ENCODE measurements at regions not wholly inside any gene's neighbourhood (a gene's known extent, or its start where the extent isn't known, plus 50 kb on each side); places are given as distances from the start of the nearest gene placed in this dataset.

DNA sequence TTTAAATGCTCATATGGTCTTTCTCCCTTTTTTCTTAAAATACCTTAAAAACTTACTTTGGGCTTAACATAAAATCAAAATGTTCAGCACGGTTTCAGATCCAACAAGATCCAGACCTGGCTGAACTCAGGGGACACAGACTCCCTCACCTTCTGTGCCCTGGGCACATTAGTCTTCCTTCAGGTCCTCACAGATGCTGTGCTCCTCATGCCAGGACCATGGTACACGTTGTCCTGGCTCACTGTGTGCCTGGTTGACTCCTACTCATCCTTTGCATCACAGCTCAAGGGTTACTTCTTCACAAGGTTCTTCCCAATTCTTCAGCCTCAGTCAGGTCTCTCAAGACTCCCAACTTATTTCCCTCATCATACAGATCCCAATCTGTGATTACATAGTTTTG, 73.6 kb upstream of the TCF21 start:
- Mint-ChIP-seq H3K27me3 (ENCODE audit: insufficient read depth, low read depth) (peaks cover 8% of the 10 kb centered on the region), H3K4me1 (no peaks in the 10 kb centered on the region), H3K36me3 (no peaks in the 10 kb centered on the region), H3K9me3 (peaks cover 2% of the 10 kb centered on the region), H3K27ac (peak overlapping the region; percentile 5), H3K4me3 (no peak overlapping the region)
- Histone ChIP-seq H3K4me2 (no peak overlapping the region), H3K9ac (no peak overlapping the region), H3K27me3 (no peaks in the 10 kb centered on the region), H3K9me3 (ENCODE audit: low read depth) (no peaks in the 10 kb centered on the region), H3K4me1 (peaks cover 11% of the 10 kb centered on the region), H3K27ac (no peak overlapping the region), H4K20me1 (ENCODE audit: low read depth) (peaks cover 5% of the 10 kb centered on the region), H3F3A (ENCODE audit: low read depth) (peaks cover 8% of the 10 kb centered on the region), H3K36me3 (no peaks in the 10 kb centered on the region), H2AFZ (replicated peaks) (no peak overlapping the region), H3K79me2 (ENCODE audit: low read depth) (no peaks in the 10 kb centered on the region), H3K4me3 (no peak overlapping the region)
- DNase-seq (ENCODE audit: low spot score) = no peak
- TF ChIP-seq, protein P1, sequence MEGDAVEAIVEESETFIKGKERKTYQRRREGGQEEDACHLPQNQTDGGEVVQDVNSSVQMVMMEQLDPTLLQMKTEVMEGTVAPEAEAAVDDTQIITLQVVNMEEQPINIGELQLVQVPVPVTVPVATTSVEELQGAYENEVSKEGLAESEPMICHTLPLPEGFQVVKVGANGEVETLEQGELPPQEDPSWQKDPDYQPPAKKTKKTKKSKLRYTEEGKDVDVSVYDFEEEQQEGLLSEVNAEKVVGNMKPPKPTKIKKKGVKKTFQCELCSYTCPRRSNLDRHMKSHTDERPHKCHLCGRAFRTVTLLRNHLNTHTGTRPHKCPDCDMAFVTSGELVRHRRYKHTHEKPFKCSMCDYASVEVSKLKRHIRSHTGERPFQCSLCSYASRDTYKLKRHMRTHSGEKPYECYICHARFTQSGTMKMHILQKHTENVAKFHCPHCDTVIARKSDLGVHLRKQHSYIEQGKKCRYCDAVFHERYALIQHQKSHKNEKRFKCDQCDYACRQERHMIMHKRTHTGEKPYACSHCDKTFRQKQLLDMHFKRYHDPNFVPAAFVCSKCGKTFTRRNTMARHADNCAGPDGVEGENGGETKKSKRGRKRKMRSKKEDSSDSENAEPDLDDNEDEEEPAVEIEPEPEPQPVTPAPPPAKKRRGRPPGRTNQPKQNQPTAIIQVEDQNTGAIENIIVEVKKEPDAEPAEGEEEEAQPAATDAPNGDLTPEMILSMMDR (IDR thresholded peaks at IDR 0.05) = no peak
- no peak for TF ChIP-seq EZH2 (IDR thresholded peaks at IDR 0.05)
- no peak for TF ChIP-seq EZH2phosphoT487 (IDR thresholded peaks at IDR 0.05)

DNA sequence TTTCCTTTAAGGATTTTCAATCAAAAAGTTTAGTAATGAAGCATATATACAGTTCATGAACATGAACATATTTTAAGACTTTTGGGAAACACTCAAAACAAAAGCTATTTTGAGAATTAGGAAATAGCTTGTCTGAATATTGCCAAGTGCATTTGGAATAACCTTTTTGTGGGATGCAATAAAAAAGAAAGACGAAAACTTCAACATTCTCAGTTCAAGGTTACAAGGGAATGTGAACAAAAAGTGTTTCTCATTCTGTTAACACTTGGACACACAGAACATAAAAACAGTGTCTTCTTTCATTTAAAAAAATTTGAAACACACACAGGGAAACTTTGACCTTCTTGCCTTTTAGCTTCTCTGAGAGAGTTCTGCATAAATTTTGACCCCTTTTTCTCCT, 72.7 kb upstream of the TCF21 start:
- Histone ChIP-seq H3K4me1 (peaks cover 17% of the 10 kb centered on the region), H3K9ac (no peak overlapping the region), H3K79me2 (ENCODE audit: low read depth) (no peaks in the 10 kb centered on the region), H3K4me2 (no peak overlapping the region), H3K27me3 (no peaks in the 10 kb centered on the region), H3K9me3 (ENCODE audit: low read depth) (no peaks in the 10 kb centered on the region), H3K4me3 (no peak overlapping the region), H4K20me1 (ENCODE audit: low read depth) (peaks cover 5% of the 10 kb centered on the region), H3K36me3 (no peaks in the 10 kb centered on the region), H2AFZ (replicated peaks) (no peak overlapping the region), H3K27ac (no peak overlapping the region), H3F3A (ENCODE audit: low read depth) (peaks cover 8% of the 10 kb centered on the region)
- Mint-ChIP-seq H3K4me1 (no peaks in the 10 kb centered on the region), H3K27ac (no peak overlapping the region), H3K4me3 (no peak overlapping the region), H3K36me3 (no peaks in the 10 kb centered on the region), H3K9me3 (no peaks in the 10 kb centered on the region), H3K27me3 (ENCODE audit: insufficient read depth, low read depth) (peaks cover 8% of the 10 kb centered on the region)
- TF ChIP-seq, protein P1 (IDR thresholded peaks at IDR 0.05) = no peak
- TF ChIP-seq EZH2 (IDR thresholded peaks at IDR 0.05) (no peak), EZH2phosphoT487 (IDR thresholded peaks at IDR 0.05) (no peak)
- DNase-seq (ENCODE audit: low spot score) = no peak

DNA sequence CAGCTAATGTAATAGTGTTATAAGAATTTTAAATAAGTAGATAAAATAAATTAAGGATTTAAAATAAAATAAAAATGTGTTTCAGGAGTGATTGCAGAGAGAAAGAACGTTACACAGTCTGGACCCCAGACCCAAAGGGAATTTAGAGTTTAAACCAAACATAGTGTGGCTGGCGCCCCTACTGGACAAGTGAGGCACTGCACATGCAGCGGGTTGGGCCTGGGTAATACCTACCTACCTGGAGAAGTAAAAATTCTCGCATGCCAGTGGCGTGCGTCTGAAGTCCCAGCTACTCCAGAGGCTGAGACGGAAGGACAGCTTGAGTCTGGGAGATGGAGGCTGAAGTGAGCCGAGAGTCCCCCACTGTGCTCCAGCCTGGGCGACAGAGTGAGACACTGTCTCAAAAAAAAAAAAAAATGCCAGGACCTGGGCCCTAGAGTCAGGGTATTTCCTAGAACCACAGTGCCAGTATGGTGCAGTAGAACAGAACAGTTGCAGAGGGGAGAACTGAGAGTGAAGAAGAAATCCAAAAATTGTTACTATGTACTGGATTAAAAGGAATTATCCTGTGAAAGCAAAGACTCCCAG, 71.4 kb upstream of the TCF21 start:
- peaks cover 17% of the 10 kb centered on the region for H3K4me1 ChIP-seq
- H3K27ac ChIP-seq = no peak overlapping the region
- no peaks in the 10 kb centered on the region for H3K4me1 Mint-ChIP-seq
- peak; percentile 41 for DNase-seq (ENCODE audit: low spot score)
- no peaks in the 10 kb centered on the region for H3K36me3 Mint-ChIP-seq
- no peak overlapping the region for H2AFZ ChIP-seq (replicated peaks)
- no peak overlapping the region for H3K27ac Mint-ChIP-seq
- no peaks in the 10 kb centered on the region for H3K79me2 ChIP-seq (ENCODE audit: low read depth)
- peaks cover 8% of the 10 kb centered on the region for H3K27me3 Mint-ChIP-seq (ENCODE audit: insufficient read depth, low read depth)
- peaks cover 5% of the 10 kb centered on the region for H4K20me1 ChIP-seq (ENCODE audit: low read depth)
- no peak overlapping the region for H3K4me3 Mint-ChIP-seq
- TF ChIP-seq EZH2phosphoT487 (IDR thresholded peaks at IDR 0.05) (no peak), EZH2 (IDR thresholded peaks at IDR 0.05) (no peak)
- TF ChIP-seq, protein P1 (IDR thresholded peaks at IDR 0.05) = peak; percentile 71
- H3K4me3 ChIP-seq = no peak overlapping the region
- peaks cover 8% of the 10 kb centered on the region for H3F3A ChIP-seq (ENCODE audit: low read depth)
- no peaks in the 10 kb centered on the region for H3K9me3 Mint-ChIP-seq
- H3K27me3 ChIP-seq = no peaks in the 10 kb centered on the region
- H3K9me3 ChIP-seq (ENCODE audit: low read depth) = no peaks in the 10 kb centered on the region
- H3K4me2 ChIP-seq = no peak overlapping the region
- H3K36me3 ChIP-seq = no peaks in the 10 kb centered on the region
- no peak overlapping the region for H3K9ac ChIP-seq

Measured in neural progenitor cell (in vitro differentiated cells).